PFSK-1 (cell line): ENCODE measurements at regions not wholly inside any gene's neighbourhood (a gene's known extent, or its start where the extent isn't known, plus 50 kb on each side); places are given as distances from the start of the nearest gene placed in this dataset.

Experiments used
- POLR2AphosphoS5 ChIP-seq: IDR thresholded peaks from 2 replicates; pipeline ENCODE4 v1.6.1; 2012; ENCODE audit warnings: low read depth, mild to moderate bottlenecking, control low read depth, low read length, moderate library complexity
- SIN3A ChIP-seq: IDR thresholded peaks from 2 replicates; pipeline ENCODE4 v1.6.1; 2012; ENCODE audit warnings: mild to moderate bottlenecking, low read length, moderate library complexity, borderline replicate concordance; ENCODE audit not compliant: insufficient read depth

GRCh38 chr9:99471033-99471432, 249.0 kb downstream of the SEC61B start:
- no peak for TF ChIP-seq SIN3A
- TF ChIP-seq POLR2AphosphoS5 = no peak
